ENCODE measurements at regions not wholly inside any gene's neighbourhood (a gene's known extent, or its start where the extent isn't known, plus 50 kb on each side); places are given as distances from the start of the nearest gene placed in this dataset.

GRCh38 chr18:77970814-77971213 lies 721.2 kb downstream of the GALR1 start:
- Mint-ChIP-seq H3K4me3 (no peak overlapping the region), H3K36me3 (ENCODE audit: low read depth) (no peaks in the 10 kb centered on the region), H3K9me3 (peaks cover 5% of the 10 kb centered on the region), H3K27me3 (peaks cover 4% of the 10 kb centered on the region), H3K27ac (no peak overlapping the region), H3K4me1 (no peaks in the 10 kb centered on the region)
- no peak for ATAC-seq (replicated peaks)

- H3K4me1 Mint-ChIP-seq = no peaks in the 10 kb centered on the region
- no peak overlapping the region for H3K4me3 Mint-ChIP-seq
- H3K9me3 Mint-ChIP-seq = peaks cover 9% of the 10 kb centered on the region
- no peak for ATAC-seq (replicated peaks)
- peaks cover 4% of the 10 kb centered on the region for H3K27me3 Mint-ChIP-seq
- H3K27ac Mint-ChIP-seq = no peak overlapping the region
- H3K36me3 Mint-ChIP-seq (ENCODE audit: low read depth) = no peaks in the 10 kb centered on the region
Observed at GRCh38 chr18:77973745-77974144, 724.1 kb downstream of the GALR1 start.

GRCh38 chr18:77974329-77974728 lies 724.7 kb downstream of the GALR1 start:
- Mint-ChIP-seq H3K9me3 (peaks cover 9% of the 10 kb centered on the region), H3K36me3 (ENCODE audit: low read depth) (no peaks in the 10 kb centered on the region), H3K27ac (no peak overlapping the region), H3K27me3 (peaks cover 4% of the 10 kb centered on the region), H3K4me1 (no peaks in the 10 kb centered on the region), H3K4me3 (no peak overlapping the region)
- ATAC-seq (replicated peaks) = no peak

- no peaks in the 10 kb centered on the region for H3K27me3 Mint-ChIP-seq
- H3K4me3 Mint-ChIP-seq = no peak overlapping the region
- no peak for ATAC-seq (replicated peaks)
- H3K36me3 Mint-ChIP-seq (ENCODE audit: low read depth) = no peaks in the 10 kb centered on the region
- H3K4me1 Mint-ChIP-seq = no peaks in the 10 kb centered on the region
- H3K9me3 Mint-ChIP-seq = peaks cover 9% of the 10 kb centered on the region
- no peak overlapping the region for H3K27ac Mint-ChIP-seq
Observed at GRCh38 chr18:77977331-77977730, 727.7 kb downstream of the GALR1 start.

GRCh38 chr18:77980275-77980674 lies 730.6 kb downstream of the GALR1 start:
- no peak overlapping the region for H3K27ac Mint-ChIP-seq
- H3K36me3 Mint-ChIP-seq (ENCODE audit: low read depth) = no peaks in the 10 kb centered on the region
- no peak overlapping the region for H3K4me3 Mint-ChIP-seq
- H3K27me3 Mint-ChIP-seq = no peaks in the 10 kb centered on the region
- peaks cover 4% of the 10 kb centered on the region for H3K9me3 Mint-ChIP-seq
- ATAC-seq (replicated peaks) = no peak
- no peaks in the 10 kb centered on the region for H3K4me1 Mint-ChIP-seq

GRCh38 chr18:77981874-77982273 lies 732.2 kb downstream of the GALR1 start:
- Mint-ChIP-seq H3K36me3 (ENCODE audit: low read depth) (no peaks in the 10 kb centered on the region), H3K27me3 (no peaks in the 10 kb centered on the region), H3K9me3 (peaks cover 4% of the 10 kb centered on the region), H3K4me3 (no peak overlapping the region), H3K4me1 (no peaks in the 10 kb centered on the region), H3K27ac (no peak overlapping the region)
- ATAC-seq (replicated peaks) = no peak

GRCh38 chr18:77983270-77983669 lies 733.6 kb downstream of the GALR1 start:
- H3K36me3 Mint-ChIP-seq (ENCODE audit: low read depth) = no peaks in the 10 kb centered on the region
- H3K4me1 Mint-ChIP-seq = no peaks in the 10 kb centered on the region
- no peak overlapping the region for H3K27ac Mint-ChIP-seq
- no peaks in the 10 kb centered on the region for H3K27me3 Mint-ChIP-seq
- no peak overlapping the region for H3K4me3 Mint-ChIP-seq
- no peak for ATAC-seq (replicated peaks)
- peaks cover 2% of the 10 kb centered on the region for H3K9me3 Mint-ChIP-seq

- ATAC-seq (replicated peaks) = no peak
- H3K27ac Mint-ChIP-seq = no peak overlapping the region
Observed at GRCh38 chr18:77984178-77984577, 734.5 kb downstream of the GALR1 start.

GRCh38 chr18:77984833-77985232 lies 735.2 kb downstream of the GALR1 start:
- no peak for ATAC-seq (replicated peaks)
- no peaks in the 10 kb centered on the region for H3K9me3 Mint-ChIP-seq
- no peaks in the 10 kb centered on the region for H3K27me3 Mint-ChIP-seq

More at GRCh38 chr18:77984178-77984577, 734.5 kb downstream of the GALR1 start:
- H3K4me3 Mint-ChIP-seq = no peak overlapping the region
- H3K36me3 Mint-ChIP-seq (ENCODE audit: low read depth) = no peaks in the 10 kb centered on the region
- H3K4me1 Mint-ChIP-seq = no peaks in the 10 kb centered on the region
- H3K27me3 Mint-ChIP-seq = no peaks in the 10 kb centered on the region
- no peaks in the 10 kb centered on the region for H3K9me3 Mint-ChIP-seq

GRCh38 chr18:77985526-77986281 lies 736.1 kb downstream of the GALR1 start:
- Mint-ChIP-seq H3K4me3 (no peak overlapping the region), H3K36me3 (ENCODE audit: low read depth) (no peaks in the 10 kb centered on the region), H3K4me1 (no peaks in the 10 kb centered on the region), H3K9me3 (no peaks in the 10 kb centered on the region), H3K27ac (no peak overlapping the region), H3K27me3 (no peaks in the 10 kb centered on the region)
- no peak for ATAC-seq (replicated peaks)

More at GRCh38 chr18:77984833-77985232, 735.2 kb downstream of the GALR1 start:
- H3K4me1 Mint-ChIP-seq = no peaks in the 10 kb centered on the region
- H3K4me3 Mint-ChIP-seq = no peak overlapping the region
- no peak overlapping the region for H3K27ac Mint-ChIP-seq
- no peaks in the 10 kb centered on the region for H3K36me3 Mint-ChIP-seq (ENCODE audit: low read depth)

- Mint-ChIP-seq H3K27ac (no peak overlapping the region), H3K4me1 (no peaks in the 10 kb centered on the region), H3K9me3 (peaks cover 5% of the 10 kb centered on the region), H3K27me3 (peaks cover 3% of the 10 kb centered on the region), H3K4me3 (no peak overlapping the region), H3K36me3 (ENCODE audit: low read depth) (no peaks in the 10 kb centered on the region)
- no peak for ATAC-seq (replicated peaks)
Observed at GRCh38 chr18:77990131-77990530, 740.5 kb downstream of the GALR1 start.

- H3K4me1 Mint-ChIP-seq = no peaks in the 10 kb centered on the region
- H3K4me3 Mint-ChIP-seq = no peak overlapping the region
- ATAC-seq (replicated peaks) = no peak
- no peak overlapping the region for H3K27ac Mint-ChIP-seq
- peaks cover 3% of the 10 kb centered on the region for H3K27me3 Mint-ChIP-seq
- H3K36me3 Mint-ChIP-seq (ENCODE audit: low read depth) = no peaks in the 10 kb centered on the region
- H3K9me3 Mint-ChIP-seq = peaks cover 5% of the 10 kb centered on the region
Observed at GRCh38 chr18:77990901-77991300, 741.3 kb downstream of the GALR1 start.

- H3K36me3 Mint-ChIP-seq (ENCODE audit: low read depth) = no peaks in the 10 kb centered on the region
- peaks cover 3% of the 10 kb centered on the region for H3K27me3 Mint-ChIP-seq
- no peaks in the 10 kb centered on the region for H3K4me1 Mint-ChIP-seq
- H3K9me3 Mint-ChIP-seq = peaks cover 5% of the 10 kb centered on the region
- no peak for ATAC-seq (replicated peaks)
- no peak overlapping the region for H3K27ac Mint-ChIP-seq
- no peak overlapping the region for H3K4me3 Mint-ChIP-seq
Observed at GRCh38 chr18:77992057-77992456, 742.4 kb downstream of the GALR1 start.

GRCh38 chr18:77993188-77993981 lies 743.7 kb downstream of the GALR1 start:
- Mint-ChIP-seq H3K36me3 (ENCODE audit: low read depth) (no peaks in the 10 kb centered on the region), H3K27ac (no peak overlapping the region), H3K4me1 (no peaks in the 10 kb centered on the region), H3K9me3 (peaks cover 5% of the 10 kb centered on the region), H3K27me3 (peaks cover 3% of the 10 kb centered on the region), H3K4me3 (no peak overlapping the region)
- no peak for ATAC-seq (replicated peaks)

GRCh38 chr18:77995593-77995992 lies 745.9 kb downstream of the GALR1 start:
- no peak overlapping the region for H3K27ac Mint-ChIP-seq
- H3K4me3 Mint-ChIP-seq = no peak overlapping the region
- peaks cover 5% of the 10 kb centered on the region for H3K9me3 Mint-ChIP-seq
- H3K27me3 Mint-ChIP-seq = peaks cover 3% of the 10 kb centered on the region
- no peaks in the 10 kb centered on the region for H3K4me1 Mint-ChIP-seq
- ATAC-seq (replicated peaks) = no peak
- no peaks in the 10 kb centered on the region for H3K36me3 Mint-ChIP-seq (ENCODE audit: low read depth)

Data from activated T-helper 17 cell treated with anti-CD3 and anti-CD28 coated beads, Interleukin-2, amount 50 U/mL, for 72 hours (primary cell).